GM23338 (cell line): ENCODE measurements at regions not wholly inside any gene's neighbourhood (a gene's known extent, or its start where the extent isn't known, plus 50 kb on each side); places are given as distances from the start of the nearest gene placed in this dataset.

ENCODE experiments used
- ATAC-seq: fragments of 200-7000 bp; cut with Tn5 transposase; 3 replicates; pipeline ENCODE4 v1.9.1; 2020
- DNase-seq: peaks from one replicate; pipeline ENCODE4 v3.0.0-alpha.2; 2015; ENCODE audit warnings: low spot score
- H2AFZ ChIP-seq: fragments of 200-600 bp; sonication (generic); 2 replicates; pipeline ENCODE4 v1.8.0; 2016; ENCODE audit warnings: antibody characterized with exemption, mild to moderate bottlenecking, moderate library complexity
- H3F3A ChIP-seq: fragments of 200-600 bp; sonication (generic); replicated peaks from 2 replicates; pipeline ENCODE4 v1.8.0; 2017; ENCODE audit warnings: antibody characterized with exemption, mixed run types, low read depth
- H3K27ac ChIP-seq: fragments of 200-600 bp; sonication (generic); 2 replicates; pipeline ENCODE4 v1.6.1; 2016; ENCODE audit warnings: low read depth
- H3K27me3 ChIP-seq: fragments of 200-600 bp; sonication (generic); 2 replicates; pipeline ENCODE4 v1.8.0; 2016; ENCODE audit warnings: mild to moderate bottlenecking, mixed run types, moderate library complexity; ENCODE audit not compliant: insufficient read depth
- H3K36me3 ChIP-seq: fragments of 200-600 bp; sonication (generic); 2 replicates; pipeline ENCODE4 v1.8.0; 2016; ENCODE audit warnings: mild to moderate bottlenecking; ENCODE audit not compliant: insufficient read depth
- H3K4me1 ChIP-seq: fragments of 200-600 bp; sonication (generic); 2 replicates; pipeline ENCODE4 v1.8.0; 2016; ENCODE audit warnings: mild to moderate bottlenecking, moderate library complexity; ENCODE audit not compliant: insufficient read depth
- H3K4me2 ChIP-seq: fragments of 200-600 bp; sonication (generic); 2 replicates; pipeline ENCODE4 v1.7.1; 2017; ENCODE audit warnings: mixed run types
- H3K4me3 ChIP-seq: fragments of 200-600 bp; sonication (generic); 2 replicates; pipeline ENCODE4 v1.6.1; 2016; ENCODE audit warnings: mixed run types
- H3K79me2 ChIP-seq: fragments of 200-600 bp; sonication (generic); replicated peaks from 2 replicates; pipeline ENCODE4 v1.8.0; 2017; ENCODE audit warnings: mild to moderate bottlenecking; ENCODE audit not compliant: insufficient read depth
- H3K9me2 ChIP-seq: fragments of 200-600 bp; sonication (generic); 2 replicates; pipeline ENCODE4 v1.8.0; 2017; ENCODE audit not compliant: insufficient read depth
- H4K20me1 ChIP-seq: fragments of 200-600 bp; sonication (generic); replicated peaks from 2 replicates; pipeline ENCODE4 v1.8.0; 2017; ENCODE audit warnings: mild to moderate bottlenecking; ENCODE audit not compliant: insufficient read depth
- H3K27ac Mint-ChIP-seq: 2 replicates; pipeline ENCODE4 v1.8.0; 2020; ENCODE audit warnings: inconsistent platforms, mild to moderate bottlenecking, moderate library complexity, mixed read lengths
- H3K27me3 Mint-ChIP-seq: 3 replicates; pipeline ENCODE4 v1.8.0; 2022; ENCODE audit warnings: low read depth, mild to moderate bottlenecking, moderate library complexity, mixed read lengths, inconsistent platforms; ENCODE audit not compliant: insufficient read depth, poor library complexity
- H3K36me3 Mint-ChIP-seq: 3 replicates; pipeline ENCODE4 v1.8.0; 2021; ENCODE audit warnings: low read depth, mild to moderate bottlenecking, inconsistent platforms, moderate library complexity, mixed read lengths
- H3K4me1 Mint-ChIP-seq: 3 replicates; pipeline ENCODE4 v1.8.0; 2020; ENCODE audit warnings: mild to moderate bottlenecking, inconsistent platforms, mixed read lengths
- H3K4me3 Mint-ChIP-seq: 3 replicates; pipeline ENCODE4 v1.8.0; 2021; ENCODE audit warnings: moderate library complexity, mild to moderate bottlenecking, inconsistent platforms, mixed read lengths
- H3K9me3 Mint-ChIP-seq: 3 replicates; pipeline ENCODE4 v1.8.0; 2020; ENCODE audit warnings: moderate library complexity, mild to moderate bottlenecking, inconsistent platforms, mixed read lengths
- CREB1 ChIP-seq: fragments of 250-450 bp; sonication (Bioruptor Pico); IDR thresholded peaks from 2 replicates; pipeline ENCODE4 v1.5.0; 2020; ENCODE audit warnings: low read depth, mild to moderate bottlenecking, moderate library complexity
- CTCF ChIP-seq, 2 experiments: fragments of 200-600 bp in 1 of 2; sonication (generic) in 1 of 2; conservative IDR thresholded peaks; 2 replicates each; pipeline versions ENCODE4 v1.5.1 to v1.6.1; 2016 to 2017; ENCODE audit warnings: antibody characterized with exemption in 2 of 2, low read depth in 2 of 2, mild to moderate bottlenecking in 2 of 2, moderate library complexity in 1 of 2
- ETS1 ChIP-seq: IDR thresholded peaks from 2 replicates; pipeline ENCODE4 v1.6.1; 2016; ENCODE audit warnings: antibody characterized with exemption
- EZH2 ChIP-seq: fragments of 200-600 bp; sonication (generic); IDR thresholded peaks from one replicate; pipeline ENCODE4 v1.8.0; 2017; ENCODE audit warnings: antibody characterized with exemption, mild to moderate bottlenecking, low read depth; ENCODE audit not compliant: unreplicated experiment
- EZH2phosphoT487 ChIP-seq: fragments of 200-600 bp; sonication (generic); IDR thresholded peaks from one replicate; pipeline ENCODE4 v1.8.1; 2018; ENCODE audit warnings: antibody characterized with exemption; ENCODE audit not compliant: unreplicated experiment
- JUNB ChIP-seq: IDR thresholded peaks from one replicate; pipeline ENCODE4 v1.6.1; 2016; ENCODE audit warnings: antibody characterized with exemption; ENCODE audit not compliant: unreplicated experiment
- NANOG ChIP-seq: IDR thresholded peaks from 2 replicates; pipeline ENCODE4 v1.6.1; 2016; ENCODE audit warnings: antibody characterized with exemption, borderline replicate concordance
- POLR2AphosphoS5 ChIP-seq: IDR thresholded peaks from 2 replicates; pipeline ENCODE4 v1.6.1; 2016; ENCODE audit warnings: antibody characterized with exemption, low read depth
- REST ChIP-seq: IDR thresholded peaks from one replicate; pipeline ENCODE4 v1.6.1; 2018; ENCODE audit warnings: antibody characterized with exemption; ENCODE audit not compliant: unreplicated experiment
- STAT1 ChIP-seq: IDR thresholded peaks from one replicate; pipeline ENCODE4 v1.6.1; 2016; ENCODE audit warnings: antibody characterized with exemption; ENCODE audit not compliant: unreplicated experiment
- ZNF114 ChIP-seq: fragments of 250-450 bp; sonication (Bioruptor Pico); IDR thresholded peaks from 2 replicates; pipeline ENCODE4 v1.5.0; 2020; ENCODE audit warnings: mild to moderate bottlenecking, moderate library complexity
- ZNF331 ChIP-seq: fragments of 250-450 bp; sonication (Bioruptor Pico); IDR thresholded peaks from 2 replicates; pipeline ENCODE4 v1.5.0; 2020; ENCODE audit warnings: low read depth, mild to moderate bottlenecking, moderate library complexity

GRCh38 chr17:79676796-79677195 lies 53.9 kb upstream of the ENPP7 start:
- H3F3A ChIP-seq, result no peaks in the 10 kb centered on the region
- H3K4me1 Mint-ChIP-seq, result peaks cover 3% of the 10 kb centered on the region; the same call in 2 of the 3 replicates
- H3K4me1 ChIP-seq, result no peaks in the 10 kb centered on the region
- H3K9me2 ChIP-seq, result no peaks in the 10 kb centered on the region
- TF ChIP-seq REST, result no peak
- no peak for TF ChIP-seq POLR2AphosphoS5
- TF ChIP-seq EZH2, result no peak
- TF ChIP-seq ETS1, result no peak
- TF ChIP-seq STAT1, result no peak
- TF ChIP-seq JUNB, result no peak
- no peak for TF ChIP-seq ZNF331 (CRISPR knock-in tag)
- no peak overlapping the region for H3K4me3 Mint-ChIP-seq
- H3K27me3 ChIP-seq, result no peaks in the 10 kb centered on the region
- H3K9me3 Mint-ChIP-seq, result peaks cover 23% of the 10 kb centered on the region
- H3K36me3 ChIP-seq, result no peaks in the 10 kb centered on the region
- no peaks in the 10 kb centered on the region for H3K79me2 ChIP-seq
- H3K27ac ChIP-seq, result no peak overlapping the region
- H3K4me3 ChIP-seq, result no peak overlapping the region
- no peak for ATAC-seq
- no peak for DNase-seq
- no peak overlapping the region for H3K4me2 ChIP-seq
- H3K27me3 Mint-ChIP-seq, result peaks cover 5% of the 10 kb centered on the region
- H3K36me3 Mint-ChIP-seq, result peaks cover 6% of the 10 kb centered on the region
- no peak overlapping the region for H3K27ac Mint-ChIP-seq
- no peak overlapping the region for H2AFZ ChIP-seq
- no peaks in the 10 kb centered on the region for H4K20me1 ChIP-seq

- Histone ChIP-seq H3K27me3 (no peaks in the 10 kb centered on the region), H3K9me2 (no peaks in the 10 kb centered on the region), H3K79me2 (no peaks in the 10 kb centered on the region), H3K36me3 (no peaks in the 10 kb centered on the region), H2AFZ (no peak overlapping the region), H3K4me1 (no peaks in the 10 kb centered on the region), H3K4me2 (no peak overlapping the region), H4K20me1 (no peaks in the 10 kb centered on the region), H3K4me3 (no peak overlapping the region), H3F3A (no peaks in the 10 kb centered on the region), H3K27ac (no peak overlapping the region)
- no peak for ATAC-seq
- peaks cover 23% of the 10 kb centered on the region for H3K9me3 Mint-ChIP-seq
- H3K36me3 Mint-ChIP-seq, result peaks cover 6% of the 10 kb centered on the region
- DNase-seq, result no peak
- no peak overlapping the region for H3K4me3 Mint-ChIP-seq
- H3K27me3 Mint-ChIP-seq, result peaks cover 14% of the 10 kb centered on the region
- H3K4me1 Mint-ChIP-seq, result peaks cover 12% of the 10 kb centered on the region
- H3K27ac Mint-ChIP-seq, result no peak overlapping the region
- TF ChIP-seq REST, result no peak
- no peak for TF ChIP-seq EZH2phosphoT487
- no peak for TF ChIP-seq CREB1 (CRISPR knock-in tag)
- TF ChIP-seq POLR2AphosphoS5, result no peak
- TF ChIP-seq ZNF114 (CRISPR knock-in tag), result no peak
- TF ChIP-seq STAT1, result no peak
- no peak for TF ChIP-seq NANOG
- no peak for TF ChIP-seq ZNF331 (CRISPR knock-in tag)
- TF ChIP-seq ETS1, result no peak
- no peak for TF ChIP-seq EZH2
- no peak for TF ChIP-seq CTCF (conservative IDR thresholded peaks at IDR 0.05; ENCODE audit: low read depth in 2 of 2)
- TF ChIP-seq JUNB, result no peak
Observed at GRCh38 chr17:79675413-79675725, 55.4 kb upstream of the ENPP7 start.
